ENCODE measurements at regions not wholly inside any gene's neighbourhood (a gene's known extent, or its start where the extent isn't known, plus 50 kb on each side); places are given as distances from the start of the nearest gene placed in this dataset.

DNA sequence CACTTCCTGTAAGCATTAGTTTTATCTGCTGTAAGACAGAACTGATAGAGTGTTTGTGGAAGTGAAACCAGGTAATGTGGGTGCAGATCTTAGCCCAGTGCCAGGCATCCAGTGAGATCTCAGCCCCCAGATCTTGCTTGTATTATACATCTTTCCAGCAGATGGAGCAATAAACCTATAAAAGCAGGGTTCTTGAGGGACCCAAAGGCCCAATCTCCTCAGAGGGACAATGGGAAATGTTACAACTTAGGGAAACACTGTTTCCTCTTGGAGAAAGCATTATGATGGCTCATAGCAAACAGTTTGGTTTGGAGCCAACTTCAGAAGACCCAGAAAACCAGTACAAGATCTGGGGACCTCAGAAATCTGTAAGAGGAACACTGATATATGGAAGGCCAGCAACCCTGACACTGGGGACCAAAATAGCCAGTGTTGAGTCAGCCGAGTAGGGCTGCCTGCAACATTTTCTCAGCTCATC lies 206.3 kb downstream of the SLC7A11 start:
- TF ChIP-seq FEZF1 (tag by site-specific recombination; IDR thresholded peaks at IDR 0.05), result no peak
- TF ChIP-seq ZNF48 (tag by site-specific recombination; IDR thresholded peaks at IDR 0.05), result no peak
- TF ChIP-seq, protein P1, sequence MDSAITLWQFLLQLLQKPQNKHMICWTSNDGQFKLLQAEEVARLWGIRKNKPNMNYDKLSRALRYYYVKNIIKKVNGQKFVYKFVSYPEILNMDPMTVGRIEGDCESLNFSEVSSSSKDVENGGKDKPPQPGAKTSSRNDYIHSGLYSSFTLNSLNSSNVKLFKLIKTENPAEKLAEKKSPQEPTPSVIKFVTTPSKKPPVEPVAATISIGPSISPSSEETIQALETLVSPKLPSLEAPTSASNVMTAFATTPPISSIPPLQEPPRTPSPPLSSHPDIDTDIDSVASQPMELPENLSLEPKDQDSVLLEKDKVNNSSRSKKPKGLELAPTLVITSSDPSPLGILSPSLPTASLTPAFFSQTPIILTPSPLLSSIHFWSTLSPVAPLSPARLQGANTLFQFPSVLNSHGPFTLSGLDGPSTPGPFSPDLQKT (IDR thresholded peaks at IDR 0.05; ENCODE audit: borderline replicate concordance, low read depth, low read length), result no peak
- no peak for TF ChIP-seq ZNF843 (tag by site-specific recombination; IDR thresholded peaks at IDR 0.05)
- no peak for TF ChIP-seq ZSCAN16 (tag by site-specific recombination; IDR thresholded peaks at IDR 0.05)
- TF ChIP-seq SP3 (tag by site-specific recombination; IDR thresholded peaks at IDR 0.05), result no peak
- no peak for TF ChIP-seq ZNF76 (tag by site-specific recombination; IDR thresholded peaks at IDR 0.05; ENCODE audit: borderline replicate concordance, low read depth)
- peak; percentile 72 for TF ChIP-seq ZNF654 (tag by site-specific recombination; IDR thresholded peaks at IDR 0.05; ENCODE audit: low read depth)
- no peak for TF ChIP-seq ZBTB17 (tag by site-specific recombination; IDR thresholded peaks at IDR 0.05)
- TF ChIP-seq, protein P2, sequence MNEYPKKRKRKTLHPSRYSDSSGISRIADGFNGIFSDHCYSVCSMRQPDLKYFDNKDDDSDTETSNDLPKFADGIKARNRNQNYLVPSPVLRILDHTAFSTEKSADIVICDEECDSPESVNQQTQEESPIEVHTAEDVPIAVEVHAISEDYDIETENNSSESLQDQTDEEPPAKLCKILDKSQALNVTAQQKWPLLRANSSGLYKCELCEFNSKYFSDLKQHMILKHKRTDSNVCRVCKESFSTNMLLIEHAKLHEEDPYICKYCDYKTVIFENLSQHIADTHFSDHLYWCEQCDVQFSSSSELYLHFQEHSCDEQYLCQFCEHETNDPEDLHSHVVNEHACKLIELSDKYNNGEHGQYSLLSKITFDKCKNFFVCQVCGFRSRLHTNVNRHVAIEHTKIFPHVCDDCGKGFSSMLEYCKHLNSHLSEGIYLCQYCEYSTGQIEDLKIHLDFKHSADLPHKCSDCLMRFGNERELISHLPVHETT (tag by site-specific recombination; IDR thresholded peaks at IDR 0.05), result no peak
- no peak for TF ChIP-seq ZNF473 (tag by site-specific recombination; IDR thresholded peaks at IDR 0.05)
- no peak for TF ChIP-seq ZNF785 (tag by site-specific recombination; IDR thresholded peaks at IDR 0.05)
- TF ChIP-seq ZBTB48 (tag by site-specific recombination; IDR thresholded peaks at IDR 0.05), result 0 out of 2 replicates have a peak, but pooled peaks have one; percentile 32
- Histone ChIP-seq H3K36me3 (ENCODE audit: control insufficient read depth in 2 of 2, insufficient read depth in 1 of 2, low read length in 2 of 2) (no peaks in the 10 kb centered on the region), H3K4me1 (ENCODE audit: control insufficient read depth, insufficient read depth, low read length) (no peaks in the 10 kb centered on the region), H3K9me3 (ENCODE audit: control insufficient read depth, insufficient read depth, low read depth, low read length) (no peaks in the 10 kb centered on the region), H3K27ac (ENCODE audit: extremely low read depth, low read depth, low read length) (no peak overlapping the region), H3K4me3 (ENCODE audit: low read depth, low read length) (no peak overlapping the region)
- ChIA-PET CTCF (interaction anchor here (0.5 to 3.7 kb wide), 10 partner anchors 10 to 645 kb away, joined by 3 to 26 read pairs (median 4); no protein-coding TSS in a partner anchor), POLR2A (no interaction called here)

DNA sequence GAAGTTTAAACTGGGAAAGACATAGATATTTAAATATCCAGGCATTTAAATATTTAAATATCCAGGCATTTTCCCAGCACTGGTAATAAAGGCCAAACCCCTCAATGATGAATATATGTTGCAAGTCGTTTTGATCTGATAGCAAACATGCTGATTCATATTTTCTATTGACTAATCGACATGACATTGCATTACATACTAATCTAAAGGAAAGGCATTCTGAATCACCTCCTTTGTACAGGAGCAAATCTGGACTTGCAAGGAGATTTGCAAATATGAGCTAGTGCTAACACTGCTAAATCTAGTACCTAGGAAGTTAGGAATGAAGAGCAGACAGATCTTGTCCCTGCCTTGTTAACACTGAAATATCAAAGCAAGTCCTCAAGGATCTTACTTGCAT lies 207.3 kb downstream of the SLC7A11 start:
- Histone ChIP-seq H3K36me3 (ENCODE audit: control insufficient read depth in 2 of 2, insufficient read depth in 1 of 2, low read length in 2 of 2) (no peaks in the 10 kb centered on the region), H3K9me3 (ENCODE audit: control insufficient read depth, insufficient read depth, low read depth, low read length) (no peaks in the 10 kb centered on the region), H3K27ac (ENCODE audit: extremely low read depth, low read depth, low read length) (no peak overlapping the region), H3K4me3 (ENCODE audit: low read depth, low read length) (no peak overlapping the region), H3K4me1 (ENCODE audit: control insufficient read depth, insufficient read depth, low read length) (no peaks in the 10 kb centered on the region)
- ChIA-PET CTCF (interaction anchor here (0.6 to 3.7 kb wide), 11 partner anchors 9 to 646 kb away, joined by 3 to 26 read pairs (median 4); no protein-coding TSS in a partner anchor), POLR2A (no interaction called here)
- no peak for TF ChIP-seq OSR2 (tag by site-specific recombination; IDR thresholded peaks at IDR 0.05)
- TF ChIP-seq RBAK (tag by site-specific recombination; IDR thresholded peaks at IDR 0.05), result no peak
- no peak for TF ChIP-seq SETDB1 (IDR thresholded peaks at IDR 0.05; ENCODE audit: insufficient read length, low read length)
- no peak for TF ChIP-seq ZNF174 (tag by site-specific recombination; IDR thresholded peaks at IDR 0.05)
- no peak for TF ChIP-seq ZNF214 (tag by site-specific recombination; IDR thresholded peaks at IDR 0.05; ENCODE audit: borderline replicate concordance)
- no peak for TF ChIP-seq ZNF777 (tag by site-specific recombination; IDR thresholded peaks at IDR 0.05; ENCODE audit: borderline replicate concordance)
- no peak for TF ChIP-seq ZNF621 (tag by site-specific recombination; IDR thresholded peaks at IDR 0.05)
- TF ChIP-seq, protein P3, sequence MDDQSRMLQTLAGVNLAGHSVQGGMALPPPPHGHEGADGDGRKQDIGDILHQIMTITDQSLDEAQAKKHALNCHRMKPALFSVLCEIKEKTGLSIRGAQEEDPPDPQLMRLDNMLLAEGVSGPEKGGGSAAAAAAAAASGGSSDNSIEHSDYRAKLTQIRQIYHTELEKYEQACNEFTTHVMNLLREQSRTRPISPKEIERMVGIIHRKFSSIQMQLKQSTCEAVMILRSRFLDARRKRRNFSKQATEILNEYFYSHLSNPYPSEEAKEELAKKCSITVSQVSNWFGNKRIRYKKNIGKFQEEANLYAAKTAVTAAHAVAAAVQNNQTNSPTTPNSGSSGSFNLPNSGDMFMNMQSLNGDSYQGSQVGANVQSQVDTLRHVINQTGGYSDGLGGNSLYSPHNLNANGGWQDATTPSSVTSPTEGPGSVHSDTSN (CRISPR knock-in tag; IDR thresholded peaks at IDR 0.05), result no peak
- no peak for TF ChIP-seq ZNF76 (tag by site-specific recombination; IDR thresholded peaks at IDR 0.05; ENCODE audit: borderline replicate concordance, low read depth)
- TF ChIP-seq, protein P4, sequence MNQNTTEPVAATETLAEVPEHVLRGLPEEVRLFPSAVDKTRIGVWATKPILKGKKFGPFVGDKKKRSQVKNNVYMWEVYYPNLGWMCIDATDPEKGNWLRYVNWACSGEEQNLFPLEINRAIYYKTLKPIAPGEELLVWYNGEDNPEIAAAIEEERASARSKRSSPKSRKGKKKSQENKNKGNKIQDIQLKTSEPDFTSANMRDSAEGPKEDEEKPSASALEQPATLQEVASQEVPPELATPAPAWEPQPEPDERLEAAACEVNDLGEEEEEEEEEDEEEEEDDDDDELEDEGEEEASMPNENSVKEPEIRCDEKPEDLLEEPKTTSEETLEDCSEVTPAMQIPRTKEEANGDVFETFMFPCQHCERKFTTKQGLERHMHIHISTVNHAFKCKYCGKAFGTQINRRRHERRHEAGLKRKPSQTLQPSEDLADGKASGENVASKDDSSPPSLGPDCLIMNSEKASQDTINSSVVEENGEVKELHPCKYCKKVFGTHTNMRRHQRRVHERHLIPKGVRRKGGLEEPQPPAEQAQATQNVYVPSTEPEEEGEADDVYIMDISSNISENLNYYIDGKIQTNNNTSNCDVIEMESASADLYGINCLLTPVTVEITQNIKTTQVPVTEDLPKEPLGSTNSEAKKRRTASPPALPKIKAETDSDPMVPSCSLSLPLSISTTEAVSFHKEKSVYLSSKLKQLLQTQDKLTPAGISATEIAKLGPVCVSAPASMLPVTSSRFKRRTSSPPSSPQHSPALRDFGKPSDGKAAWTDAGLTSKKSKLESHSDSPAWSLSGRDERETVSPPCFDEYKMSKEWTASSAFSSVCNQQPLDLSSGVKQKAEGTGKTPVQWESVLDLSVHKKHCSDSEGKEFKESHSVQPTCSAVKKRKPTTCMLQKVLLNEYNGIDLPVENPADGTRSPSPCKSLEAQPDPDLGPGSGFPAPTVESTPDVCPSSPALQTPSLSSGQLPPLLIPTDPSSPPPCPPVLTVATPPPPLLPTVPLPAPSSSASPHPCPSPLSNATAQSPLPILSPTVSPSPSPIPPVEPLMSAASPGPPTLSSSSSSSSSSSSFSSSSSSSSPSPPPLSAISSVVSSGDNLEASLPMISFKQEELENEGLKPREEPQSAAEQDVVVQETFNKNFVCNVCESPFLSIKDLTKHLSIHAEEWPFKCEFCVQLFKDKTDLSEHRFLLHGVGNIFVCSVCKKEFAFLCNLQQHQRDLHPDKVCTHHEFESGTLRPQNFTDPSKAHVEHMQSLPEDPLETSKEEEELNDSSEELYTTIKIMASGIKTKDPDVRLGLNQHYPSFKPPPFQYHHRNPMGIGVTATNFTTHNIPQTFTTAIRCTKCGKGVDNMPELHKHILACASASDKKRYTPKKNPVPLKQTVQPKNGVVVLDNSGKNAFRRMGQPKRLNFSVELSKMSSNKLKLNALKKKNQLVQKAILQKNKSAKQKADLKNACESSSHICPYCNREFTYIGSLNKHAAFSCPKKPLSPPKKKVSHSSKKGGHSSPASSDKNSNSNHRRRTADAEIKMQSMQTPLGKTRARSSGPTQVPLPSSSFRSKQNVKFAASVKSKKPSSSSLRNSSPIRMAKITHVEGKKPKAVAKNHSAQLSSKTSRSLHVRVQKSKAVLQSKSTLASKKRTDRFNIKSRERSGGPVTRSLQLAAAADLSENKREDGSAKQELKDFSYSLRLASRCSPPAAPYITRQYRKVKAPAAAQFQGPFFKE (tag by site-specific recombination; IDR thresholded peaks at IDR 0.05; ENCODE audit: borderline replicate concordance), result no peak
- no peak for TF ChIP-seq ZNF768 (tag by site-specific recombination; IDR thresholded peaks at IDR 0.05)
- TF ChIP-seq ZNF707 (tag by site-specific recombination; IDR thresholded peaks at IDR 0.05), result no peak
- no peak for TF ChIP-seq ZNF311 (tag by site-specific recombination; IDR thresholded peaks at IDR 0.05; ENCODE audit: borderline replicate concordance)

Data from HEK293 (cell line).